GM18867 (cell line): ENCODE measurements at regions not wholly inside any gene's neighbourhood (a gene's known extent, or its start where the extent isn't known, plus 50 kb on each side); places are given as distances from the start of the nearest gene placed in this dataset.

ENCODE experiments used
- ATAC-seq: cut with Tn5 transposase; IDR thresholded peaks from one replicate; pipeline ENCODE4 v1.9.1; 2021; ENCODE audit warnings: mild to moderate bottlenecking, moderate library complexity; ENCODE audit not compliant: unreplicated experiment

GRCh38 chr11:128330203-128330602, 257.2 kb downstream of the ETS1 start:
- no peak for ATAC-seq

DNA sequence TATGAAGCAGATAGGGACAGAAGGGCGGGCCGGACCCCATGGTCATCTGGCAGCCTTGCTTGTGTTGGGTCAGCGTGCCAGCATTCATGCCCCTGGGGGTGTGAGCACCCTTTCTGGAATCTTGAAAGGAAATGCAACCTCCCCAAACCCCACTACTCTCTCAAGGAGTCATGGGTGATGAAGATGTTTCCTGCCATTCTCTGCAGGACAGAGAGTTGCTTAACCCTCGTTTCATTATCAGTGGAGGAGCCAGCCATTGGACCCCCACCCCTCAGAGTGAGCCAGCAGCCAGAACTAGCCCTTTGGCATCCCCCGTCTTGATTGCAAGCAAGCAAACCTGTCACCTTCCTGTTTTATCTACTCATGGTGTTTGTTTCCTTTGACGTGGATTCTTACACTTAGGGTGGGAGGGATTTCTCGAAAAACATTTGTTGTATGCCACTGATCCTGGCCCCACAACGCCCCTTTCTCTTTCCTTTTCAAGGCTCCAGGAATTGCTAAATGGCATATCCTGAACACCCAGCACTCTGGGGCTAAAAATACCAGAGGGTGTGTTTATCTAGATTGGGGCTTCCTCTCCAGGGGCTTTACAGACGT, 258.3 kb downstream of the ETS1 start:
- ATAC-seq = no peak

DNA sequence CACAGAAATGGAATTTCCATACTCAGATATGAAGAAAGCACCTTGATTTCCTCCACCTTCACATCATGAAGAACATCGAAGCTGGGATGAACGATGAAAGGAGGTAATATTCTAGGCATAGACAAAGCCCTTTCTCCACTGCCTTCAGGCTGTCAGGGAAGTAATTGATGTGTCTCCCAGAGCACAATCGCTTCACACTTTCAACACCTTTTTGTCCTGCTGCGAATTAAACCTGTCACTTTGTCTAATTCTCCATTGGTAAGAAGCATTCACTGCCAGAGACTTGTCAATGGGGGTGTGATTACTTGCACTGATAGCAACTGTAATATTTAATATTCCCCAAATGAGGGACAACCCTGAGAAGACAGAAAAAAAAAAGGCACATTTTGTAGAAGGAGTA, 260.1 kb downstream of the ETS1 start:
- ATAC-seq = no peak

DNA sequence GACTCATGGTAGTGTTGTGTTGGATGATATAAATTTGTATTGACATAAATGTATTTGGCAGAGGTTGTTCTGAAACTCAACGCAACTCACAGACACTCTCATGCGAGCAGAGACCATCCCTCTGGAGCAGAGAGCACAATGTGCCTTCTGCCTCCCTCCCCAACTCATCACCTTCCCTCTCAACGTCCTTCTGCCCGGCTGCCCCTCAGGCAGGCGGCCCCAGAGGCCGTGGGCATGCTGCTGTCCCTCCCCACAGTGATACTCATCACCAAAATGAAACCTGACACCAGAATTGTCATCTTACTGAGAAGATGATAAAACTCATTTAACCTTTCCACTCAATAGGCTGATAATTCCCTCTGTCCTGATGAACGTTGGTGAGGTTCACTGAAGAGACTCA, 260.6 kb downstream of the ETS1 start:
- ATAC-seq = no peak

DNA sequence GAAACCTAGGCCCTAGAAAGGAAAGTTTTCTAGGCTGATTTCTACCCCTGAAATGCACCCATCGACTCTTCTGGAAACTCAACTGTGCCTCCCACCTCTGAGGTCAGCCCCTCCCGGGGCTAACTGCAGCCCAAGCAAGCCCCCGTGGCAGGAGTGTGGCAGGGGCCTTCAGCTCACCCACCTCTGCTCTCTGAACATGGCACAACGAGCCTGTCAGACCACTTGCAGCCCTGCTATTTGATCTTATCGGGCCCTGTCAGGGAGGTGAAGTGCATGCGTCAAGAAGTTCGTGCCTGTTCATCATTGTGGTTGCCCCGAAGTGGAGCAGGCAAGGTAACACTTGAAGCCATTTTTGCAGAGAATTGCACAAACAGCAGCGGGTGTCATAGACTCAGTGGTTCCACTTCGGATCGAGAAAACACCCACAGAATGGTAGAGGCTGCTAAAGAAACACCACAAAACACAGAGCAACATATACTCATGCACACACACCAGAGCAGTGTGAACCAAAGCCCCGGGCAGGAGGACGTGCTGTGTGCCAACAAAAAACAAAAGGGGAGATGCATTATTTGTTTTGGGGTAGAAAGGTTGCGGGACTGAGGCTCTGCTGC, 262.7 kb downstream of the ETS1 start:
- ATAC-seq = no peak

GRCh38 chr11:128324051-128324481, 263.3 kb downstream of the ETS1 start:
- no peak for ATAC-seq

GRCh38 chr11:128323381-128323780, 264.0 kb downstream of the ETS1 start:
- ATAC-seq = peak; percentile 60

DNA sequence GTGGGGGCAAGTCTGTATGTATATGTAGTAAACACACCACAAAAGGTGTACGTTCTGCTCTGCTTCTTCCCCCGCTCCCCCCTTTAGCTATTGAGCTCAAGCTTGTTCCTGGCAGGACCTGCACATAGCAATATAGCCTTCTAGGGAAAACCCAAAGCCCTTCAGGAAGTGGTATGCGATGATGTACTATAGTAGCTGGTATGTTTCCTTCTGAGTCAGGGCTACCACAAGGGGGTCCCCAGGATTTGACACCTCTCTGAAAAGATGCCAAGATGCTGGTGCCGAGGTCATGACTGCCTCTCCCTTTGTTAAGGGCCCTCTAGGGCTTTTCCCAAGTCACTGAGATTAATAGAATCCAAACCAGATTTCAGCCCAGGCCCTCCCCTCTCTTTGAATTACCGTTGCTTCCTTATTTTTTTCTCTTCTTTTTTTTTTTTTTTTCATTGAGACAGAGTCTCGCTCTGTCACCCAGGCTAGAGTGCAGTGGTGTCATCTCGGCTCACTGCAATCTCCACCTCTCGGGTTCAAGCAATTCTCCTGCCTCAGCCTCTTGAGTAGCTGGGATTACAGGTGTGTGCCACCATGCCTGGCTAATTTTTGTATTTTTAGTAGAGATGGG, 268.4 kb downstream of the ETS1 start:
- peak; percentile 93 for ATAC-seq

GRCh38 chr11:128316541-128317227, 270.7 kb downstream of the ETS1 start:
- ATAC-seq = no peak

DNA sequence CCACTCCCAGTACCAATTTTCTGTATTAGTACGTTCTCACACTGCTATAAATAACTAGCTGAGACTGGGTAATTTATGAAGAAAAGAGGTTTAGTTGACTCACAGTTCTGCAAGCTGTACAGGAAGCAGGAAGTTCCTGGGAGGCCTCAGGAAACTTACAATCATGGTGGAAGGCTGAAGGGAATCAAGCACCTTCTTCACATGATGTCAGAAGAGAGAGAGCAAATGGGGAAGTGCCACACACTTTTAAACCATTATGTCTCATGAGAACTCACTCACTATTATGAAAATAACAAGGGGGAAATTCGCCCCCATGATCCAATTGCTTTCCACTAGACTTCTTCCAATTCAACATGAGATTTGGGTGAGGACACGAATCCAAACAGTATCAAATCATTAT, 271.4 kb downstream of the ETS1 start:
- no peak for ATAC-seq

DNA sequence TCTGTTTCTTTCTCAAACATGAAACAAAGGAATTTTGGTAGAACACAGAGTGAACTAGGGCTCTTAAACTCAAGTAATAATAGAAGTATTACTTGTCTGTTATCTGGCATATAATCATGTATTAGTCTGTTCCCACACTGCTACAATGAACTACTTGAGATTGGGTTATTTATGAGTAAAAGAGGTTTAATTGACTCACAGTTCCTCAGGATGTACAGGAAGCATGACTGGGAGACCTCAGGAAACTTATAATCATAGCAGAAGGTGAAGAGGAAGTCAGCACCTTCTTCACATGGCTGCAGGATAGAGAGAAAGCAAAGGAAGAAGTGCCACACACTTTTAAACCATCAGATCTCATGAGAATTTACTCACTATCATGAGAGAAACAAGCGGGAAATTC, 273.4 kb downstream of the ETS1 start:
- no peak for ATAC-seq

DNA sequence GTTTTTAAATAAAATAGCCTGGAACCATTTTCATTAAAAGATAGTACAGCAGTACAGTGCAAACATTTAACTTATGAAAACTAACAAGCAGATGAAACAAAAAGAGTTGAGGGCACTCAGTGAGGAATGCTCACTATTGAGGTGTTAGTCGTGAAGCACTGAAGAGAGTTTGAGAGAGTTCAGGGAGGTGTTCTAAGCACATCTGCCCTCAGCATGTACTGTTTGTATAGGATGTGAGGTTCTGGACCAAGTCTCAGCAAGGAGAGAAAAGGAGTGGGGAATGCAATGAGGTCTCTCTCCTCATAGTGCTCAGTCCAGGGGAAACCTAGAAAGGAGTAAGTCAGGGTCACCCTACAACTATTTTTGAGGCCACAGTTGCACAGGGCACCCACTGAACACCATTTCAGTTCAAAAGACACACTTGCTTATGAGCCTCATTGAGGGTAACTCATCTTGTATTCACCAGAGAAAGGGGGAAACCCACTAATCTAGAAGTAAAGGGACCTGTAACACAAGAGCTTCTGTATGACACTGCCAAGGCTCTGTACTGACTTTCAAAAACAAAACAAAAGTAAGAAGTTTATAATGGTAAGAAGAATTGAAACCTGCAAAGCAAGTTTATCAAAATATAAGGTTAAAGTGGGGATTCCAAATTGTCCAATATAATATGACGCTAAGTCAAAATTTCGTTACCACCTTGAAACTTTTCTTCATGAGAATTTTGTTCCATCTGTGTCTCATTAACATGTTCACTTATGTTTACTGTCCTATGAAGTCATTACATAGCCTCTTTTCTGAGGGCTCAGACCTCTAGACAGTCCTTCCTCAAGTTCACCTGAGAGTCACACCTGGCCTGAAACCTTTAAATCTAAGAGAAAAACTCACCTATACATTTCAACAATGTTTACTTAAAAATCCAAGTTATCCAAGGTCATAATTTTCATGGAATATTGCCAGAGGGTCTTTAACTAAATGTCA, 275.3 kb downstream of the ETS1 start:
- ATAC-seq = peak; percentile 78

- ATAC-seq = no peak
These were observed 276.5 kb downstream of the ETS1 start for GRCh38 chr11:128310676-128311445.

DNA sequence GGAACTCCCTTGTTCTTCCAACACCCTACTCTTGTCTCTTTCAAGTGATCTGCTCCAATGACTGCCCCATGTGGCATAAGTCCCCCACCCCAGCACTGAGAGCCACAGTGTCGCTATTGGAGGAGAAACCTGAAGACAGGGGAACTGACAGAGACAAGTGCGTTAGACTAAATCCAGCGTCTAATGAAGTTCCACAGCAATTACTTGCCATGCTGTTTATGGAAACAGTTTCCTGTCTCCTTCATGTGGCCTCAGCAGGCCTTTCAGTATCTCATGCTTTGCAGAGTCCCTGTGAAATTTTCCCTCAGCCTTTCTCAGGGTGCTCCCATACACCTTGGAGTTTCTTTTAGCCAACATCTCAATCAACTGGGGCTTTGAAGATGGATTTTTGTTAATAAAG, 277.4 kb downstream of the ETS1 start:
- ATAC-seq = no peak

- ATAC-seq = no peak
These were observed 278.6 kb downstream of the ETS1 start for GRCh38 chr11:128308794-128309193.

GRCh38 chr11:128305588-128305987, 281.8 kb downstream of the ETS1 start:
- ATAC-seq = no peak

DNA sequence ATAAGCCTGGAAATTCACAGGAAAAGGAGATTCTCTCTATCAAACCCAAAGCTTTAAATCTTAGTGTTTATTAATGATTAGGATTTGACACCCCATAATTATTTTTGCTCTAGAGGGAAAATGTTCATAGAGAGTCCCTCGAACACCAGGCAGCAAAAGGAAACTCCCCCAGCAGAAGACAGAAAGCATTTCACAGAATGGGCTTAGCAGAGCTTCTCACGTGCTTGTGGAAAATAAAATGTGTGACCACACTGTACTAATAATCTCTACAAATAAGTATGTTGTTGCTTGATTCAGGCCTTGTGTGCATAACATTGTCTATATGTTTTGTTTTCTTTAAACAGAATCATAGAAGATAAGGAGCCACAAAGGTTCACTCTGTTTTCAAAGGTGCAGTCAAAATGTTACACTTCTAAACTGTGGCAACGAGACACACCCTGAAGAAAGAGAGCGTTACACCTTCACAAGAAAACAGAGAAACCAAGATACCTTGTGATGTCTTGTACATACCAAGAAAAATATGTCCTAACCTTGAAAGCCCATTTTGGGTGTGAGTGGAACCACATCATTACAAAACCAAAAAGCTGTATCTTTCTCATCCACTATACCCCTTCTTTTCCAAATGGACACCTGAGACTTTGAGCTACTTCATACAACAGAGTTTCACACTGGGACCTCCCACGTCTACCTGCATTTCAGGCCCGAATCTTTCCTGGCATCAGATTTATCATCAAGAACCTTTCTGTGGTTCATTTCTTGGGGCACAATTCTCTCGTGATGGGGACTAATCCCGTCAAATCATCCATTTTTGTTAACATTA, 282.5 kb downstream of the ETS1 start:
- ATAC-seq = no peak

DNA sequence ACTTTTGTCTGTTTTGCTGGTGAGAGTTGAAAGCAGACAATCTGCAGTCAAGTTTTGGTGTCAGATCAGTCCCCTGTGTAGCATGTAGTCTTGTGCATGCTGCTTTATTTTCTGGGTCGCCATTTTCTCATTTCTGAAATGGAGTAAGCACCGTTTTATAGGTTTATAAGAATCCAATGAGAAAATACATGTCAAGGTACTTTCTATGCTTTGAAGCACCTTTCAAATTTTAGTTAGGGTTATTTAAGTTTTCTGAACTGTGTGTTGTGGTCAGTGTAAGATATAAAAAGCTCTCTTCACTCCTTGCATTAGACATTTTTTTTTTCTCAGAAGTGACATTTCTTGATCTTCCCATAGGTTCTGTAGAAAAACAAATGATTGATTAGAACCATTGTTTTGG, 283.2 kb downstream of the ETS1 start:
- no peak for ATAC-seq

DNA sequence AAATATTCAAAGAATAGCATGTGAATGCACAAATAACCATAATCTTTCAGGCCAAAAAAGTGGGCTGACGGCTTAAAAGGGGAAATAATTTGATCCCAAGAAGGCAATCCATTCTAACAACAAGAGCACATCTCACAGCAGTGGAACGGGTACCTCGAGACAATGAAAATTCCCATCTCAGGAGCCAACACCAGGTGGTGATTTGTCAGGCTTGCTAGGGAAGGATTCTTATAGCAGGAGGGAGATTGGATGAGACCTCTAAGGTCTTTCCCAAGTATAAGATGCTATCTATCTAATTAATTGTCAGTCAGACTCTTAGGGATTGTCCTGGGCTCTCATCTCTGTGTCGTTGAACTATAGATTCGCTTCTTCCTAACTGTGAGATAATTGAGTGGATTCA, 284.0 kb downstream of the ETS1 start:
- ATAC-seq = no peak
